Spinal cord (tissue), 9 donors: ENCODE measurements at regions not wholly inside any gene's neighbourhood (a gene's known extent, or its start where the extent isn't known, plus 50 kb on each side); places are given as distances from the start of the nearest gene placed in this dataset.
A peak's percentile ranks its signal among the peaks of the same experiment; 100 is the strongest.

Experiments used
- DNase-seq, 6 donors: peaks; one replicate each; pipeline versions ENCODE4 v3.0.0 to v3.0.0-alpha.2; 2013 to 2015; ENCODE audit warnings: low spot score in 6 of 6, low read depth in 4 of 6
- H3K27ac ChIP-seq: one replicate; pipeline ENCODE4 v1.5.1; 2013; ENCODE audit warnings: low read depth, low read length, control low read depth
- H3K27me3 ChIP-seq: one replicate; pipeline ENCODE4 v1.6.1; 2013; ENCODE audit warnings: low read length; ENCODE audit not compliant: control insufficient read depth, insufficient read depth
- H3K36me3 ChIP-seq: one replicate; pipeline ENCODE4 v1.6.1; 2013; ENCODE audit warnings: low read length; ENCODE audit not compliant: control insufficient read depth, insufficient read depth
- H3K4me1 ChIP-seq: one replicate; pipeline ENCODE4 v1.6.1; 2013; ENCODE audit warnings: low read length; ENCODE audit not compliant: control insufficient read depth, insufficient read depth
- H3K4me3 ChIP-seq: one replicate; pipeline ENCODE4 v1.5.1; 2013; ENCODE audit warnings: low read depth, low read length, control low read depth
- H3K9me3 ChIP-seq: one replicate; pipeline ENCODE4 v1.6.1; 2013; ENCODE audit warnings: low read length; ENCODE audit not compliant: control insufficient read depth, insufficient read depth
- WGBS: methylation state at CpG from one replicate; pipeline ENCODE4 v1.1.5; 2013; ENCODE audit warnings: missing lambda C conversion rate; ENCODE audit not compliant: insufficient coverage; 5-methylcytosine and 5-hydroxymethylcytosine counted together
- donor health status: healthy.

DNA sequence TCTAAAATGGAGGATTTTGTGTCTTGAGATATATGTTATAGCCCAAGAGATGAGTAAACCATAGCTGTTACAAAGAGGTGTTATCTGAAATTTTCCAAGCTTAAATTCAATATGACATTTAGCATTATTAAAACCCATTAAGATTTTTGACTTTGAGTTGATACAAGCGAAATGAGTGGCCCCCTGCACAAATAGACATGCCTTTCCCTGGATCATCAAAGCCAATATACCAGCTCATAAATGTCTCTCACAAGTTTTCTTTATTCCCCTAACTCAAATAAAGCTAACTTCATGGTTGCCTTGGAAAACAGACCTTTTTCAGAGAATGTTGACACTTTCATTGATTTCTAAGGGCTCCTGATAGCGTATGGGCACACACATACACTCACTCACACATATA, 55.5 kb upstream of the TIAM1 start:
- H3K27ac ChIP-seq, result no peak overlapping the region
- no peaks in the 10 kb centered on the region for H3K36me3 ChIP-seq
- no peak overlapping the region for H3K4me3 ChIP-seq
- no peak for DNase-seq
- H3K4me1 ChIP-seq, result peaks cover 22% of the 10 kb centered on the region
- WGBS, result 90% methylated on average over 1 of the region's 2 CpGs
- H3K9me3 ChIP-seq, result no peaks in the 10 kb centered on the region
- H3K27me3 ChIP-seq, result no peaks in the 10 kb centered on the region

GRCh38 chr21:31398574-31398973, 54.5 kb upstream of the TIAM1 start:
- no CpG with 5 or more reads among the region's 5 CpGs for WGBS
- H3K9me3 ChIP-seq, result no peaks in the 10 kb centered on the region
- H3K27ac ChIP-seq, result peak overlapping the region; percentile 77
- no peak for DNase-seq
- peaks cover 22% of the 10 kb centered on the region for H3K4me1 ChIP-seq
- H3K36me3 ChIP-seq, result no peaks in the 10 kb centered on the region
- no peaks in the 10 kb centered on the region for H3K27me3 ChIP-seq
- H3K4me3 ChIP-seq, result no peak overlapping the region

GRCh38 chr21:31397939-31398338, 53.9 kb upstream of the TIAM1 start:
- peaks cover 22% of the 10 kb centered on the region for H3K4me1 ChIP-seq
- DNase-seq, result no peak
- H3K27me3 ChIP-seq, result no peaks in the 10 kb centered on the region
- H3K4me3 ChIP-seq, result no peak overlapping the region
- no peaks in the 10 kb centered on the region for H3K36me3 ChIP-seq
- WGBS, result no CpG with 5 or more reads among the region's 1 CpG
- H3K27ac ChIP-seq, result peak overlapping the region; percentile 77
- H3K9me3 ChIP-seq, result no peaks in the 10 kb centered on the region

DNA sequence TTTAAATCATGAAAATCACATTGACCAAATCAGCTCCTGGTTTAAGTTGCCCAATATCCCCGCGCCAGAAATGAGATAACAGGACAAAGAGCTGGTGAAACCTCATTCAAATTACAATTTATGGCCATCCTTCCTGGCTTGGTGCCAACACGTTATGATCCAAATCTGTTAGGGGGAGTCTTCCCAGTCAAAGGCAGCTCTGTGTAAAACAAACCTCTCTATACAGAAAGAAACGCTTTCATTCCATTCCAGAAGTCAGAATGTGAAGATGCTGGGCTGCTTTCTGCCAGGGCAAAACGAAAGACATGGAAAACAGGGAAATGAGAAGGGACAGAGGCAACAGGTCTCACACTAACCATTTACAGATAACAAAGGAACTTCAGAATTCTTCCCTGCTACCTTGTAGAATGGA, 53.5 kb upstream of the TIAM1 start:
- H3K4me3 ChIP-seq, result no peak overlapping the region
- no peaks in the 10 kb centered on the region for H3K36me3 ChIP-seq
- peaks cover 22% of the 10 kb centered on the region for H3K4me1 ChIP-seq
- DNase-seq, result peak in 3 of 6 donors; percentile 31 to 84 (median 71)
- H3K27me3 ChIP-seq, result no peaks in the 10 kb centered on the region
- no peaks in the 10 kb centered on the region for H3K9me3 ChIP-seq
- 17% methylated on average over 1 of the region's 5 CpGs for WGBS
- H3K27ac ChIP-seq, result peak overlapping the region; percentile 77

- no peaks in the 10 kb centered on the region for H3K36me3 ChIP-seq
- H3K4me3 ChIP-seq, result no peak overlapping the region
- peak overlapping the region; percentile 77 for H3K27ac ChIP-seq
- DNase-seq, result peak in 2 of 6 donors; percentile 12 to 16
- H3K4me1 ChIP-seq, result peaks cover 22% of the 10 kb centered on the region
- 45% methylated on average over 1 of the region's 5 CpGs for WGBS
- no peaks in the 10 kb centered on the region for H3K27me3 ChIP-seq
- no peaks in the 10 kb centered on the region for H3K9me3 ChIP-seq
These were observed 53.0 kb upstream of the TIAM1 start for GRCh38 chr21:31397030-31397429.

- H3K4me3 ChIP-seq, result no peak overlapping the region
- H3K27me3 ChIP-seq, result no peaks in the 10 kb centered on the region
- WGBS, result no CpG with 5 or more reads among the region's 4 CpGs
- no peak for DNase-seq
- H3K27ac ChIP-seq, result peak overlapping the region; percentile 65
- peaks cover 22% of the 10 kb centered on the region for H3K4me1 ChIP-seq
- H3K36me3 ChIP-seq, result no peaks in the 10 kb centered on the region
- H3K9me3 ChIP-seq, result no peaks in the 10 kb centered on the region
These were observed 52.3 kb upstream of the TIAM1 start for GRCh38 chr21:31396399-31396798.

GRCh38 chr21:31395791-31396190, 51.7 kb upstream of the TIAM1 start:
- peak overlapping the region; percentile 65 for H3K27ac ChIP-seq
- DNase-seq, result peak in 1 of 6 donors; percentile 87

DNA sequence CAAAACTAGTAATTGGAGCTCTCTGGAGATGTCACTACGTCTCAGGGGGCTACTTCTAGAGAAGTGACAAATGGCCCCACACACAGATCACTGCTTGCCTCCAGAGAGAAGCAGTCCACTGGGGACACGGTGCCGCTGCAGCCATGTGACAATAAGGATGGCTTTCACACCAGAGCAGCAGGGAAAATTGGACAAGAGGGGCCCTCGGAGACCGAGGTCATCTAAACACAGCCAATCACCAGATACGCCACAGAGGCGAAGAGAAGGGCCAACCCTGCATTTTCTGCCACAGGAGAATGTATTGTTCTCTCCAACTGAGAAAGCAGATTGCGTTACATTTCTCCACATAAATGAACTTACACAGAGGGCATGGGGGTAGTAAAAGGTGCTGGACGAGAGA, 51.2 kb upstream of the TIAM1 start:
- WGBS, result 39% methylated on average over 6 of the region's 9 CpGs
- Histone ChIP-seq H3K27me3 (no peaks in the 10 kb centered on the region), H3K4me3 (no peak overlapping the region), H3K9me3 (no peaks in the 10 kb centered on the region), H3K36me3 (no peaks in the 10 kb centered on the region), H3K4me1 (peaks cover 22% of the 10 kb centered on the region), H3K27ac (peak overlapping the region; percentile 65)
- peak in 2 of 6 donors; percentile 33 to 68 for DNase-seq

More at GRCh38 chr21:31395791-31396190, 51.7 kb upstream of the TIAM1 start:
- Histone ChIP-seq H3K27me3 (no peaks in the 10 kb centered on the region), H3K36me3 (no peaks in the 10 kb centered on the region), H3K4me1 (peaks cover 22% of the 10 kb centered on the region), H3K4me3 (no peak overlapping the region), H3K9me3 (no peaks in the 10 kb centered on the region)
- no CpG with 5 or more reads among the region's 2 CpGs for WGBS

DNA sequence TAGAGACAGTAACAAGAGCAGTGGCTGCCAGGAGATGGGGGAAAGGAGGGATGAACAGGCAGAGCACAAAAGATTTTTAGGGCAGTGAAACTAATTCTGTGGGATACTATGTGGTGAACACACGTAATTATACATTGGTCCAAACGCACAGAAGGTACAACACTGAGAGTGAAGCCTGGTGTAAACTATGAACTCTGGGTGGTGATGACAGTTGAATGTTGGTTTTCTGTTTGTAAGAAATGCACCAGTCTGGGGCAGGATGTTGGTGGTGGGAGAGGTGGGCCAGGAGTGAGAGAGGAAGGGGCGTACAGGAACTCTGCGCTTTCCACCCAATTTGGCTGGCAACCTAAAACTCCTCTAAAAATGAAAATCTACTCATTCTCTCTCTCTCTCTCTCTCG, 50.2 kb upstream of the TIAM1 start:
- 92% methylated on average over 3 of the region's 5 CpGs for WGBS
- no peak overlapping the region for H3K27ac ChIP-seq
- H3K27me3 ChIP-seq, result no peaks in the 10 kb centered on the region
- H3K4me3 ChIP-seq, result no peak overlapping the region
- peaks cover 19% of the 10 kb centered on the region for H3K4me1 ChIP-seq
- H3K9me3 ChIP-seq, result no peaks in the 10 kb centered on the region
- H3K36me3 ChIP-seq, result no peaks in the 10 kb centered on the region
- DNase-seq, result no peak
